HG02938 (cell line): ENCODE measurements at regions not wholly inside any gene's neighbourhood (a gene's known extent, or its start where the extent isn't known, plus 50 kb on each side); places are given as distances from the start of the nearest gene placed in this dataset.

Experiments
- ATAC-seq: cut with Tn5 transposase; IDR thresholded peaks from one replicate; pipeline ENCODE4 v1.9.1; 2021; ENCODE audit warnings: mild to moderate bottlenecking, moderate library complexity; ENCODE audit not compliant: unreplicated experiment

GRCh38 chr3:168540726-168541125 lies 445.0 kb upstream of the GOLIM4 start:
- ATAC-seq: no peak

- no peak for ATAC-seq
These were observed 444.2 kb upstream of the GOLIM4 start for GRCh38 chr3:168539909-168540308.

GRCh38 chr3:168534761-168535160 lies 439.0 kb upstream of the GOLIM4 start:
- ATAC-seq: no peak

- ATAC-seq: no peak
These were observed 437.9 kb upstream of the GOLIM4 start for GRCh38 chr3:168533600-168533999.

- ATAC-seq: no peak
These were observed 436.4 kb upstream of the GOLIM4 start for GRCh38 chr3:168532135-168532534.

- no peak for ATAC-seq
These were observed 435.4 kb upstream of the GOLIM4 start for GRCh38 chr3:168531116-168531515.

GRCh38 chr3:168524129-168524528 lies 428.4 kb upstream of the GOLIM4 start:
- no peak for ATAC-seq

- no peak for ATAC-seq
These were observed 421.7 kb upstream of the GOLIM4 start for GRCh38 chr3:168517249-168518071.

GRCh38 chr3:168514252-168514651 lies 418.5 kb upstream of the GOLIM4 start:
- ATAC-seq: no peak

GRCh38 chr3:168512802-168513201 lies 417.1 kb upstream of the GOLIM4 start:
- ATAC-seq: no peak

- no peak for ATAC-seq
These were observed 415.8 kb upstream of the GOLIM4 start for GRCh38 chr3:168511428-168512014.

- no peak for ATAC-seq
These were observed 410.9 kb upstream of the GOLIM4 start for GRCh38 chr3:168506589-168506988.

- no peak for ATAC-seq
These were observed 405.8 kb upstream of the GOLIM4 start for GRCh38 chr3:168501570-168501969.

- no peak for ATAC-seq
These were observed 402.5 kb upstream of the GOLIM4 start for GRCh38 chr3:168498194-168498593.

- ATAC-seq: no peak
These were observed 402.0 kb upstream of the GOLIM4 start for GRCh38 chr3:168497741-168498140.

- ATAC-seq: no peak
These were observed 401.5 kb upstream of the GOLIM4 start for GRCh38 chr3:168497183-168497582.

- ATAC-seq: no peak
These were observed 400.2 kb upstream of the GOLIM4 start for GRCh38 chr3:168495932-168496331.

GRCh38 chr3:168495270-168495669 lies 399.5 kb upstream of the GOLIM4 start:
- no peak for ATAC-seq

GRCh38 chr3:168493412-168494205 lies 397.9 kb upstream of the GOLIM4 start:
- no peak for ATAC-seq

- no peak for ATAC-seq
These were observed 395.3 kb upstream of the GOLIM4 start for GRCh38 chr3:168490981-168491380.

GRCh38 chr3:168489301-168489700 lies 393.6 kb upstream of the GOLIM4 start:
- ATAC-seq: no peak

GRCh38 chr3:168485936-168486335 lies 390.2 kb upstream of the GOLIM4 start:
- no peak for ATAC-seq
